CD4-positive, CD25-positive, alpha-beta regulatory T cell (primary cell): ENCODE measurements at regions not wholly inside any gene's neighbourhood (a gene's known extent, or its start where the extent isn't known, plus 50 kb on each side); places are given as distances from the start of the nearest gene placed in this dataset.

ENCODE experiments used
- ATAC-seq, 2 donors: fragments of 150-1000 bp; cut with Tn5 transposase; one replicate each; pipeline ENCODE4 v1.10.0; 2021; ENCODE audit warnings: low read depth in 2 of 2, moderate number of reproducible peaks in 2 of 2, moderate library complexity in 1 of 2
- DNase-seq, 3 donors: peaks; one replicate each; pipeline versions ENCODE4 v3.0.0 to v3.0.0-alpha.2; 2012 to 2022; ENCODE audit warnings: mixed read lengths in 1 of 3
- H3K27ac ChIP-seq: one replicate; pipeline ENCODE4 v1.7.0; 2013; ENCODE audit warnings: mild to moderate bottlenecking, low read length; ENCODE audit not compliant: insufficient read depth, poor library complexity, severe bottlenecking
- H3K27me3 ChIP-seq: one replicate; pipeline ENCODE4 v1.7.0; 2013; ENCODE audit warnings: low read length; ENCODE audit not compliant: control insufficient read depth, insufficient read depth
- H3K36me3 ChIP-seq: one replicate; pipeline ENCODE4 v1.7.0; 2013; ENCODE audit warnings: mild to moderate bottlenecking, low read length, moderate library complexity; ENCODE audit not compliant: control insufficient read depth, insufficient read depth
- H3K4me1 ChIP-seq: 2 replicates; pipeline ENCODE4 v1.7.0; 2013; ENCODE audit warnings: mild to moderate bottlenecking, low read length; ENCODE audit not compliant: insufficient read depth, control insufficient read depth, poor library complexity, severe bottlenecking
- H3K4me3 ChIP-seq: one replicate; pipeline ENCODE4 v1.7.0; 2013; ENCODE audit warnings: low read depth, mild to moderate bottlenecking, low read length, moderate library complexity
- H3K9me3 ChIP-seq, 2 experiments: 1 replicate in 1 of 2; 2 replicates in 1 of 2; pipeline ENCODE4 v1.7.0; 2013; ENCODE audit warnings: low read length in 2 of 2, mild to moderate bottlenecking in 1 of 2, moderate library complexity in 1 of 2; ENCODE audit not compliant: control insufficient read depth in 2 of 2
- H3K27ac Mint-ChIP-seq, 3 donors: one replicate each; pipeline ENCODE4 v1.8.0; 2020 to 2022; ENCODE audit warnings: mild to moderate bottlenecking in 3 of 3, mixed read lengths in 3 of 3, moderate library complexity in 2 of 3
- H3K27me3 Mint-ChIP-seq: one replicate; pipeline ENCODE4 v1.8.0; 2022; ENCODE audit warnings: mild to moderate bottlenecking, mixed read lengths
- H3K36me3 Mint-ChIP-seq: one replicate; pipeline ENCODE4 v1.8.0; 2020; ENCODE audit warnings: mixed read lengths
- H3K4me1 Mint-ChIP-seq, 4 donors: one replicate each; pipeline ENCODE4 v1.8.0; 2020 to 2022; ENCODE audit warnings: mixed read lengths in 4 of 4, mild to moderate bottlenecking in 1 of 4
- H3K4me3 Mint-ChIP-seq, 4 donors: one replicate each; pipeline ENCODE4 v1.8.0; 2020 to 2022; ENCODE audit warnings: mild to moderate bottlenecking in 4 of 4, mixed read lengths in 4 of 4, moderate library complexity in 3 of 4
- H3K9me3 Mint-ChIP-seq, 7 donors: one replicate each; pipeline ENCODE4 v1.8.0; 2020 to 2022; ENCODE audit warnings: mixed read lengths in 7 of 7, mild to moderate bottlenecking in 3 of 7, moderate library complexity in 2 of 7

- no peak overlapping the region for H3K27ac Mint-ChIP-seq
- Histone ChIP-seq H3K4me1 (no peaks in the 10 kb centered on the region), H3K27ac (no peak overlapping the region), H3K4me3 (no peak overlapping the region), H3K27me3 (no peaks in the 10 kb centered on the region), H3K36me3 (no peaks in the 10 kb centered on the region), H3K9me3 (no peaks in the 10 kb centered on the region)
- no peak overlapping the region for H3K4me3 Mint-ChIP-seq
- H3K9me3 Mint-ChIP-seq, result peaks cover 0 to 7% (median 2%) of the 10 kb centered on the region in 7 donors
- no peaks in the 10 kb centered on the region for H3K27me3 Mint-ChIP-seq
- no peaks in the 10 kb centered on the region for H3K4me1 Mint-ChIP-seq
- DNase-seq (no peak), ATAC-seq (no peak)
- no peaks in the 10 kb centered on the region for H3K36me3 Mint-ChIP-seq
These were observed 1384.0 kb downstream of the ZPLD1 start for GRCh38 chr3:103818800-103819199.

GRCh38 chr3:103825586-103825985 lies 1390.8 kb downstream of the ZPLD1 start:
- no peaks in the 10 kb centered on the region for H3K27me3 ChIP-seq
- H3K27ac ChIP-seq, result no peak overlapping the region
- H3K27ac Mint-ChIP-seq, result no peak overlapping the region
- H3K36me3 Mint-ChIP-seq, result peaks cover 4% of the 10 kb centered on the region
- H3K4me3 ChIP-seq, result no peak overlapping the region
- no peaks in the 10 kb centered on the region for H3K4me1 Mint-ChIP-seq
- H3K27me3 Mint-ChIP-seq, result no peaks in the 10 kb centered on the region
- H3K4me1 ChIP-seq, result no peaks in the 10 kb centered on the region
- H3K9me3 ChIP-seq, result no peaks in the 10 kb centered on the region
- DNase-seq (no peak), ATAC-seq (no peak)
- peaks cover 1 to 15% (median 7%) of the 10 kb centered on the region in 7 donors for H3K9me3 Mint-ChIP-seq
- H3K4me3 Mint-ChIP-seq, result no peak overlapping the region
- no peaks in the 10 kb centered on the region for H3K36me3 ChIP-seq

- Mint-ChIP-seq H3K4me1 (no peaks in the 10 kb centered on the region), H3K9me3 (peaks cover 1 to 15% (median 8%) of the 10 kb centered on the region in 7 donors), H3K36me3 (peaks cover 4% of the 10 kb centered on the region), H3K27me3 (no peaks in the 10 kb centered on the region), H3K27ac (no peak overlapping the region), H3K4me3 (no peak overlapping the region)
- H3K36me3 ChIP-seq, result no peaks in the 10 kb centered on the region
- no peak overlapping the region for H3K27ac ChIP-seq
- H3K4me1 ChIP-seq, result no peaks in the 10 kb centered on the region
- DNase-seq (no peak), ATAC-seq (no peak)
- no peaks in the 10 kb centered on the region for H3K9me3 ChIP-seq
- H3K27me3 ChIP-seq, result no peaks in the 10 kb centered on the region
- no peak overlapping the region for H3K4me3 ChIP-seq
These were observed 1395.0 kb downstream of the ZPLD1 start for GRCh38 chr3:103829723-103830326.

GRCh38 chr3:103847081-103848062 lies 1412.6 kb downstream of the ZPLD1 start:
- Histone ChIP-seq H3K4me1 (no peaks in the 10 kb centered on the region), H3K9me3 (no peaks in the 10 kb centered on the region), H3K27me3 (no peaks in the 10 kb centered on the region), H3K27ac (no peak overlapping the region), H3K4me3 (no peak overlapping the region), H3K36me3 (no peaks in the 10 kb centered on the region)
- Mint-ChIP-seq H3K36me3 (no peaks in the 10 kb centered on the region), H3K4me3 (no peak overlapping the region), H3K4me1 (no peaks in the 10 kb centered on the region), H3K9me3 (peaks cover 0 to 2% (median 0%) of the 10 kb centered on the region in 7 donors), H3K27me3 (no peaks in the 10 kb centered on the region), H3K27ac (no peak overlapping the region)
- no peak for ATAC-seq
- no peak for DNase-seq

GRCh38 chr3:103851793-103852192 lies 1417.0 kb downstream of the ZPLD1 start:
- DNase-seq (no peak), ATAC-seq (no peak)
- Histone ChIP-seq H3K9me3 (no peaks in the 10 kb centered on the region), H3K36me3 (no peaks in the 10 kb centered on the region), H3K27me3 (no peaks in the 10 kb centered on the region), H3K4me3 (no peak overlapping the region), H3K4me1 (no peaks in the 10 kb centered on the region), H3K27ac (no peak overlapping the region)
- Mint-ChIP-seq H3K9me3 (peaks cover 0 to 3% (median 0%) of the 10 kb centered on the region in 7 donors), H3K27me3 (no peaks in the 10 kb centered on the region), H3K36me3 (no peaks in the 10 kb centered on the region), H3K27ac (no peak overlapping the region), H3K4me1 (no peaks in the 10 kb centered on the region), H3K4me3 (no peak overlapping the region)

GRCh38 chr3:103862415-103862814 lies 1427.6 kb downstream of the ZPLD1 start:
- Mint-ChIP-seq H3K27me3 (no peaks in the 10 kb centered on the region), H3K9me3 (peaks cover 0 to 8% (median 6%) of the 10 kb centered on the region in 7 donors), H3K4me1 (no peaks in the 10 kb centered on the region), H3K36me3 (no peaks in the 10 kb centered on the region), H3K4me3 (no peak overlapping the region), H3K27ac (no peak overlapping the region)
- H3K27me3 ChIP-seq, result no peaks in the 10 kb centered on the region
- ATAC-seq (no peak), DNase-seq (no peak)
- H3K4me1 ChIP-seq, result no peaks in the 10 kb centered on the region
- no peak overlapping the region for H3K4me3 ChIP-seq
- H3K27ac ChIP-seq, result no peak overlapping the region
- H3K36me3 ChIP-seq, result no peaks in the 10 kb centered on the region
- H3K9me3 ChIP-seq, result no peaks in the 10 kb centered on the region

GRCh38 chr3:103863381-103863780 lies 1428.6 kb downstream of the ZPLD1 start:
- Histone ChIP-seq H3K4me1 (no peaks in the 10 kb centered on the region), H3K27me3 (no peaks in the 10 kb centered on the region), H3K27ac (no peak overlapping the region), H3K9me3 (no peaks in the 10 kb centered on the region), H3K36me3 (no peaks in the 10 kb centered on the region), H3K4me3 (no peak overlapping the region)
- no peak for ATAC-seq
- Mint-ChIP-seq H3K36me3 (no peaks in the 10 kb centered on the region), H3K4me1 (no peaks in the 10 kb centered on the region), H3K9me3 (peaks cover under 1 to 10% (median 7%) of the 10 kb centered on the region in 7 donors), H3K4me3 (no peak overlapping the region), H3K27ac (no peak overlapping the region), H3K27me3 (no peaks in the 10 kb centered on the region)
- DNase-seq, result no peak
